ENCODE measurements at regions not wholly inside any gene's neighbourhood (a gene's known extent, or its start where the extent isn't known, plus 50 kb on each side); places are given as distances from the start of the nearest gene placed in this dataset.

GRCh38 chr13:65881561-65882155, 1348.5 kb downstream of the PCDH9 start:
- Mint-ChIP-seq H3K36me3 (ENCODE audit: low read depth) (no peaks in the 10 kb centered on the region), H3K4me3 (no peak overlapping the region)

GRCh38 chr13:65875031-65875430, 1355.1 kb downstream of the PCDH9 start:
- H3K36me3 Mint-ChIP-seq (ENCODE audit: low read depth) = no peaks in the 10 kb centered on the region

More at GRCh38 chr13:65881561-65882155, 1348.5 kb downstream of the PCDH9 start:
- DNase-seq = no peak
- Mint-ChIP-seq H3K9me3 (peaks cover 4% of the 10 kb centered on the region), H3K27me3 (ENCODE audit: low read depth, poor library complexity) (peaks cover 2% of the 10 kb centered on the region), H3K27ac (no peak overlapping the region), H3K4me1 (no peaks in the 10 kb centered on the region)
- no peak for TF ChIP-seq CTCF (IDR thresholded peaks at IDR 0.05)

GRCh38 chr13:65872448-65872847, 1357.7 kb downstream of the PCDH9 start:
- DNase-seq = no peak
- no peak overlapping the region for H3K27ac Mint-ChIP-seq
- no peak for TF ChIP-seq CTCF (IDR thresholded peaks at IDR 0.05)
- no peaks in the 10 kb centered on the region for H3K9me3 Mint-ChIP-seq
- no peaks in the 10 kb centered on the region for H3K36me3 Mint-ChIP-seq (ENCODE audit: low read depth)
- H3K4me1 Mint-ChIP-seq = no peaks in the 10 kb centered on the region
- no peak overlapping the region for H3K4me3 Mint-ChIP-seq
- no peaks in the 10 kb centered on the region for H3K27me3 Mint-ChIP-seq (ENCODE audit: low read depth, poor library complexity)

More at GRCh38 chr13:65875031-65875430, 1355.1 kb downstream of the PCDH9 start:
- no peaks in the 10 kb centered on the region for H3K4me1 Mint-ChIP-seq
- TF ChIP-seq CTCF (IDR thresholded peaks at IDR 0.05) = no peak
- no peaks in the 10 kb centered on the region for H3K9me3 Mint-ChIP-seq
- no peak for DNase-seq
- no peaks in the 10 kb centered on the region for H3K27me3 Mint-ChIP-seq (ENCODE audit: low read depth, poor library complexity)
- no peak overlapping the region for H3K4me3 Mint-ChIP-seq
- H3K27ac Mint-ChIP-seq = no peak overlapping the region

- Mint-ChIP-seq H3K27ac (no peak overlapping the region), H3K4me1 (no peaks in the 10 kb centered on the region), H3K36me3 (ENCODE audit: low read depth) (no peaks in the 10 kb centered on the region), H3K9me3 (no peaks in the 10 kb centered on the region), H3K4me3 (no peak overlapping the region), H3K27me3 (ENCODE audit: low read depth, poor library complexity) (no peaks in the 10 kb centered on the region)
- no peak for TF ChIP-seq CTCF (IDR thresholded peaks at IDR 0.05)
- DNase-seq = no peak
Observed at GRCh38 chr13:65868884-65869283, 1361.3 kb downstream of the PCDH9 start.

- H3K27me3 Mint-ChIP-seq (ENCODE audit: low read depth, poor library complexity) = no peaks in the 10 kb centered on the region
Observed at GRCh38 chr13:65868099-65868498, 1362.0 kb downstream of the PCDH9 start.

More at GRCh38 chr13:65868099-65868498, 1362.0 kb downstream of the PCDH9 start:
- H3K36me3 Mint-ChIP-seq (ENCODE audit: low read depth) = no peaks in the 10 kb centered on the region
- no peak overlapping the region for H3K27ac Mint-ChIP-seq
- TF ChIP-seq CTCF (IDR thresholded peaks at IDR 0.05) = no peak
- H3K4me3 Mint-ChIP-seq = no peak overlapping the region
- DNase-seq = no peak
- H3K4me1 Mint-ChIP-seq = no peaks in the 10 kb centered on the region
- H3K9me3 Mint-ChIP-seq = no peaks in the 10 kb centered on the region
